AG04450 (cell line): ENCODE measurements at regions not wholly inside any gene's neighbourhood (a gene's known extent, or its start where the extent isn't known, plus 50 kb on each side); places are given as distances from the start of the nearest gene placed in this dataset.

Experiments
- CTCF ChIA-PET: fragments of 300-600, 350-600 bp; formaldehyde crosslinking; extraction: SDS; loops from one replicate; lab custom pipeline; 2022; ENCODE audit warnings: antibody characterized with exemption, inconsistent platforms; lab: Charles Lee
- POLR2A ChIA-PET: fragments of 350-600 bp; formaldehyde crosslinking; extraction: SDS; loops from one replicate; lab custom pipeline; 2021; ENCODE audit warnings: antibody characterized with exemption, inconsistent platforms; lab: Yijun Ruan, JAX
- DNase-seq: peaks from one replicate; pipeline ENCODE4 v3.0.0-alpha.2; 2011; ENCODE audit warnings: low read depth, low spot score
- H3K27ac ChIP-seq: one replicate; pipeline ENCODE4 v1.5.1; 2012; ENCODE audit warnings: low read depth, low read length, control low read depth
- H3K27me3 ChIP-seq: one replicate; pipeline ENCODE4 v1.6.0; 2012; ENCODE audit warnings: low read length; ENCODE audit not compliant: control insufficient read depth, insufficient read depth
- H3K4me3 ChIP-seq: 2 replicates; pipeline ENCODE4 v1.5.1; 2011; ENCODE audit warnings: mild to moderate bottlenecking, low read depth, low read length, control low read depth
- H3K9me3 ChIP-seq: 2 replicates; pipeline ENCODE4 v1.5.1; 2012; ENCODE audit warnings: low read length; ENCODE audit not compliant: control insufficient read depth, insufficient read depth
- CTCF ChIP-seq: IDR thresholded peaks from 2 replicates; pipeline ENCODE4 v1.5.1; 2011; ENCODE audit warnings: low read depth, low read length, control low read depth, inconsistent platforms

- Histone ChIP-seq H3K27ac (no peak overlapping the region), H3K9me3 (no peaks in the 10 kb centered on the region), H3K4me3 (no peak overlapping the region), H3K27me3 (no peaks in the 10 kb centered on the region)
- ChIA-PET POLR2A (no interaction called here), CTCF (no interaction called here)
- no peak for DNase-seq
- no peak for TF ChIP-seq CTCF
These were observed 284.9 kb upstream of the PUDP start for GRCh38 chrX:7432901-7433300.

DNA sequence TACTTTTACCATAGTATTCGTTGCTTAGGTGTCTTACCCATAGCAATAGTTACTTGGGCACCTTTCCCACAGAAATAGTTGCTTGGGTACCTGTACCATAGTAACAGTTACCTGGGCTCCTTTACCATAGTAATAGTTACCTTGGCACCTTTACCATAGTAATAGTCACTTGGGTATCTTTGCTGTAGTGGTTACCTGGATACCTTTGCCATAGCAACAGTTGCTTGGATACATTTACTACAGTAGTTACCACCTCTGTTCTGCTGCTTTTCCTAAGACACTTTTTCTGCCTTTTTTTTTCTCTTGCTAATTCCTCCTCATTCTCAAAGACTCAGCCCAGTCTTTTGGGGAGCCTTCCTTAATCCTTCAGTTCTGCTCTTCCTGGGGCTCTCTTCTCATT lies 272.8 kb upstream of the PUDP start:
- Histone ChIP-seq H3K9me3 (no peaks in the 10 kb centered on the region), H3K27ac (no peak overlapping the region), H3K4me3 (no peak overlapping the region), H3K27me3 (no peaks in the 10 kb centered on the region)
- no peak for TF ChIP-seq CTCF
- DNase-seq, result no peak
- POLR2A ChIA-PET, result no interaction called here
- CTCF ChIA-PET, result no interaction called here

- no peak overlapping the region for H3K4me3 ChIP-seq
- POLR2A ChIA-PET, result no interaction called here
These were observed 266.8 kb upstream of the PUDP start for GRCh38 chrX:7414753-7415152.

DNA sequence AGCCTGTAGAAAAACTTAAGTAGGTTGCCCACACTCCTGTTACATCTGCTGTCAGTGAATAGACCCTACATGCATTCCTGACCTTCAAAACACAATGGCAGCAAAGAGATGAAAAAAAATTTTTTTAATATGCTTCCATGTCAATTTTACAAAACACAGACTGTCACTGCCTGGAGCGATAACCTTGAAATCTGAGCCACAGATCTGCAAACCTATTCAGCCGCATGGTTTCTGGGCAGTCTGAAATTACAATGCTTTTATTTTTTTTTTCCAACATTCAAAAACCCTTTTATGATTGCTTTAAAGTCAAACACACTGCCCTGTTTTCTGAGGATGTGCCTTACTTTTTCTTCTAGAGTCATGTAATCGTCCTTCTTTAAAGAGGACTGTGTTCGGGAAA lies 264.9 kb upstream of the PUDP start:
- Histone ChIP-seq H3K27me3 (no peaks in the 10 kb centered on the region), H3K4me3 (no peak overlapping the region), H3K9me3 (no peaks in the 10 kb centered on the region), H3K27ac (no peak overlapping the region)
- TF ChIP-seq CTCF, result no peak
- CTCF ChIA-PET, result no interaction called here
- no peak for DNase-seq
- POLR2A ChIA-PET, result no interaction called here

More at GRCh38 chrX:7414753-7415152, 266.8 kb upstream of the PUDP start:
- H3K27ac ChIP-seq, result no peak overlapping the region
- CTCF ChIA-PET, result no interaction called here
- H3K9me3 ChIP-seq, result no peaks in the 10 kb centered on the region
- no peak for DNase-seq
- no peak for TF ChIP-seq CTCF
- no peaks in the 10 kb centered on the region for H3K27me3 ChIP-seq

DNA sequence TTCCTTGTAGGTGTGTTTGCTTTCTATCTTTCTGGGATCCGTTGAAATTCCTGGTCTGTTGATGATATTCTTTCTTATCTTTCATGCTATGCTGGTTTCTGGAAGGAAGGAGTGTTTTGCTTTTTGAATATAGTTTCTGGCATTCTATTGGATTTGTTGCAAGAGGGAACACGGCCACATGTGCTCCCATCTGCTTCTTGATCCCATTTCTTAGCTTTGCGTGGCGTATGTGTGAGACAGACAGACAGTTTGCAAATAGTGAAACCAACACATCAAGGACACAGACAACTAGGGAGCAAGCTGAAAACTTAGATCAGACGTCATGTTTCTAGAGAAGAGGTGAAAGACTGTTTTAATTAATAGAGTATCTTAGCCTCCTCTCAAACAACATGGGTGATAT lies 261.9 kb upstream of the PUDP start:
- no peaks in the 10 kb centered on the region for H3K27me3 ChIP-seq
- CTCF ChIA-PET, result no interaction called here
- no peak overlapping the region for H3K4me3 ChIP-seq
- no peaks in the 10 kb centered on the region for H3K9me3 ChIP-seq
- POLR2A ChIA-PET, result no interaction called here
- DNase-seq, result no peak
- TF ChIP-seq CTCF, result no peak
- H3K27ac ChIP-seq, result no peak overlapping the region
